GM19239 (cell line): ENCODE measurements at regions not wholly inside any gene's neighbourhood (a gene's known extent, or its start where the extent isn't known, plus 50 kb on each side); places are given as distances from the start of the nearest gene placed in this dataset.

Experiments used
- DNase-seq: peaks from one replicate; pipeline ENCODE4 v3.0.0; 2011; ENCODE audit warnings: low spot score; ENCODE audit not compliant: insufficient read length
- FAIRE-seq: peaks from 2 replicates; lab custom pipeline; 2011; peaks lifted over from hg19 to GRCh38; lab: Jason Lieb, UNC

- no peak for FAIRE-seq
- DNase-seq: no peak
Measured at GRCh38 chr12:25308756-25309155, 58.0 kb upstream of the KRAS start.

DNA sequence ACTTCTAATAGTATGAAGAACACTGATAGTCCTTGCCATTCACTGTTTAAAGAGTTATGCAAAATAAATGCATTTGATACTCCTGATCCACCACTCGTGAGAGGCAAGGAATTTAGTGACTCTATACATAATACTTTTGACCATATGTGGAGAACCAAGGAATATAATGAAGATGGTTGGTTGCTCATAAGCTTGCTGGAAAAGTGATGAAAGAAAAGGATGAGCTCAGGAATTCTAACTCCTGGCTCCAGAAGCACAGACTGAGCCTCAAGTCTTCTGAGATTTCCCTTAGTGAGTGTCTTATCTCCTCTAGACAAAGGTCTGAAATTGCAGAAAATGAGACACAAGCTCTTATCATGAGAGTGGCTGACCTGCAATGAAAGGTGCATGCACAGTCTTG is 57.1 kb upstream of the KRAS start:
- no peak for FAIRE-seq
- DNase-seq: no peak

DNA sequence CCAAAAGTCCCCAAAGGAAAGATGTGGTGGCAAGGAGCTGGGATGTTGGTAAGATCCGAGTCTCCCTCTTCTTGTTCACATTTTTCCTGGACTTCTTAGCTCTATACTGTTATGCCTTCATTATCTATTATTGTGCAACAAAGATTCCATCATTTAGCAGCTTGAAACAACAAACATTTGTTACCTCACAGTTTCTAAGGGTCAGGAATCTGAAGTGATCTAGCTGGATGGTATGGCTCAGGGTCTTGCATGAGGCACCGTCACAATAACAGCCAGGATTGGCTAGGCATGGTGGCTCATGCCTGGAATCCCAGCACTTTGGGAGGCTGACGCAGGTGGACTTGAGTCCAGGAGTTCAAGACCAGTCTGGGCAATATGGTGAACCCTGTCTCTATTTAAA is 51.1 kb upstream of the KRAS start:
- FAIRE-seq (no peak), DNase-seq (no peak)
